NCI-H446 (cell line): ENCODE measurements at regions not wholly inside any gene's neighbourhood (a gene's known extent, or its start where the extent isn't known, plus 50 kb on each side); places are given as distances from the start of the nearest gene placed in this dataset.
"Not testable (repeated sequence)": the region's sequence is repeated elsewhere in the genome, so short reads cannot be mapped to it uniquely, and the experiment has no call there.

Experiments
- DNase-seq, 2 experiments: peaks; one replicate each; lab custom pipeline; 2025; lab: John Stamatoyannopoulos, UW

- no peak for DNase-seq
Measured at GRCh38 chr7:152949790-152950189, 190.2 kb downstream of the ACTR3B start.

- DNase-seq = no peak
Measured at GRCh38 chr7:152956006-152956405, 196.5 kb downstream of the ACTR3B start.

DNA sequence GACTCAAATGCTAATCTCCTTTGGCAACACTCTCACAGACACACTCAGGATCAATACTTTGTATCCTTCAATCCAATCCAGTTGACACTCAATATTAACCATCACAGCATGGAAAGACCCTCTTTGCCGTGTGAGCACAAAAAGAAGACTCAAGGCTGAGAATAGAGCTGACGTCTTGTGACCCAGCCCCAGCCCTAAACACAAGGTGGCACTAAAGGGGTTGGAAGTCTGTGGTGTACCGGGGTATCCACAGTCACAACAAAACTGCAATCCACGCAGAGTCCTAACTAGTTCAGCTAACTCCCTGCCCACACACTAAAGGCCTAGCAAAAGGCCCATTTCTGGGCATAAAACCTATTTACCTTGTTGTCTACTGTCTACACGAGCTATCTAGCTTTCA is 200.1 kb downstream of the ACTR3B start:
- no peak for DNase-seq

DNA sequence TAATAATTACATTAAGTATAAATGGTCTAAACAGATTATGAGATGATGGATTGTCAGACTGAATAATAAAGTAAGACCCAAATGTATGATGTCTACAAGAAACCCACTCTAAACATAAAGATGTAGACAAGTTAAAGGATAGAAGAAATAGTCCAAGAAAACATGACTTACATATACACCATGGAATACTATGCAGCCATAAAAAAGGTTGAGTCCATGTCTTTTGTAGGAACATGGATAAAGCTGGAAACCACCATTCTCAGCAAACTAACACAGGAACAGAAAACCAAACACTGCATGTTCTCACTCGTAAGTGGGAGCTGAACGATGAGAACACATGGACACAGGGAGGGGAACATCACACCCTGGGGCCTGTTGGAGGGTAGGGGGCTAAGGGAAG is 202.2 kb downstream of the ACTR3B start:
- not testable (repeated sequence) for DNase-seq

DNA sequence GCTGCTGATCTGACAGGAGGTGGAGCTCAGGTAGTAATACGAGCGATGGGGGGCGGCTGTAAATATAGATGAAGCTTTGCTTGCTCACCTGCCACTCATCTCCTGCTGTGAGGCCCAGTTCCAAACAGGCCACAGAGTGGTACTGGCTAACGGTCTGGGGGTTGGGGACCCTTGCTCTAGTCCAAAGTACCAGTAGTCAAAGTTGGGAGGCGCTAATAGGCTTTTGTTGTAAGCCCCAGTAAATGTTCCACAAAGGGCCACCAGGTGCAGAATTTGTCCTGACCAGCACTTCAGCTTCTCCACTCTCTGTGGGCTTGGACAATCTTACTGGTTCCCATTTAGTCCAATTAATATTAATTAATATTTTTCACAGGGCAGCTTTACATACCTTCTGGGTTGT is 206.6 kb downstream of the ACTR3B start:
- no peak for DNase-seq

GRCh38 chr7:152967958-152968357 is 208.4 kb downstream of the ACTR3B start:
- DNase-seq = peak in 1 of 2 experiments; percentile 5

GRCh38 chr7:152968514-152968913 is 209.0 kb downstream of the ACTR3B start:
- no peak for DNase-seq

GRCh38 chr7:152969335-152969734 is 209.8 kb downstream of the ACTR3B start:
- DNase-seq = no peak

DNA sequence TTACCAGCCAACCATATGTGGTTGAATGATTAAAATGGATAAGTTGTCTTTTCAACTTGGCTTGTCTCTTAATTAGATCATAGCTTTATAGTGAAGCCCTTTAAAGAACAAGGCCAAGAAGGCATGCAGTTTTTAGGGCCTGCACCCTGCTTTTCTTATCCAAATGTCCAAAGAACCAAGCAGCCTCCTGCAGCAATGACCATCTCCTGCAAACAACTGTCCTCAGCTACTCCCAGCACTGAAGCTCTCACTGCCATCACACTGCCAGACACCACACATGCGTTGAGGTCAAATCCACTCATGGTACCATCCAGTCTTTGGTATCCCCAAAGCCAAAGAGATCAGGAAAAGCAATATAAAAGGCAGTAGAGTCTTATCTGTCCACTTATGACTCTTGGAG is 210.3 kb downstream of the ACTR3B start:
- no peak for DNase-seq

DNA sequence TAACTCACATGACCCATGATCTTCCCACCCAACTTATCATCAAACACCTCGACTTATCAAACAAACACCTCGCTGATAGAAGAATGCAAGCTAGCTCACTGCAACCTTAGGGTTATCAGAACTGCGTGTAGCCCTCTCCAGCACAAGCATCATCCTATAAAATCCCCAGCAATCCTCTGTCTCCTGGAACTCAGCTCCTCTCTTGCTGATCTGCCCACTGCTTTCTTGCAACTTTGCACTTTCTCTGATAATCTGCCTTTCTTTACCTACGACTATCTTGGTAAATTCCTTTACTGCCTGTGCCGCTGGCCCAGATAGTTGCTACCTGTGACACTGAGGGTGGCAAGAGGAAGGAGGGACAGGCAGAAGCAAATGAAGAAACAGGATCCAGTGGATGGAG is 210.9 kb downstream of the ACTR3B start:
- no peak for DNase-seq

DNA sequence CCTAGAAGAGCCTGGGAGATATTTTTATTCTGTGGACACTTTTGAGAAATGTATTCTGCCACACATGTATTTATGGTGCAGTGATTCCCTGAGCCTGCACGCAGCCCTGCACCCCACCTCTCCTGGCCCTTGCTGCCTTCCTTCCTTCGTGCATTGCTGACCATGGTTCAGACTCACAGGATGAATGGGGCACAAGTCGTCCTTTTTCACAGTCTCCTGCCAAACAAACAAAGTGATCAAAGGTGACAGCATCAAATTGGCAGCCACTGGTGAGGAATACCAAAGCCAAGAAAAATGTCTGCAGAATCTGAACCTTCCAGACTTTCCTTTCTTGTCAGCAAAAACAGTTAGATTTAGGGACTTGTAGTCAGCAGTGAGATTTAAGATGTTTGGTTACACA is 215.0 kb downstream of the ACTR3B start:
- no peak for DNase-seq

DNA sequence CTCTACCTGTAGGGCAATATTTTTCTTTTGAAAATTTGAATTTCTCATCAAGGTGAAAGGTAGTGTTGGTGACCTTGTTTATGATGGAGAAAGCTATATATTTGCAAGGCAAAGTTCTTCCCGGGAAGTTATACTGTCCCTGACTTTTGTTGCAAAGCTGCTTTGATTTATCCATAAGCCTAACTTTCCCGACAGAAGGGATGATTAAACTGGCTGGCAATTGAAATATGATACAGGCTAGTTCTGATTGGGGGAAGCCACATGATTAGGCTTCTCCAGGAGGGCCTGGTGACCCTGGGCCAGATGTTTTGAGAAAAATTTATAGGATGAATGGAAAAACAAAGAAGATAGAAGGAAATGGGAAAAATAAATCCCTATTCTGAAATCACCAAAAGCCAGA is 215.5 kb downstream of the ACTR3B start:
- DNase-seq = no peak

- DNase-seq = no peak
Measured at GRCh38 chr7:152979376-152979775, 219.8 kb downstream of the ACTR3B start.

DNA sequence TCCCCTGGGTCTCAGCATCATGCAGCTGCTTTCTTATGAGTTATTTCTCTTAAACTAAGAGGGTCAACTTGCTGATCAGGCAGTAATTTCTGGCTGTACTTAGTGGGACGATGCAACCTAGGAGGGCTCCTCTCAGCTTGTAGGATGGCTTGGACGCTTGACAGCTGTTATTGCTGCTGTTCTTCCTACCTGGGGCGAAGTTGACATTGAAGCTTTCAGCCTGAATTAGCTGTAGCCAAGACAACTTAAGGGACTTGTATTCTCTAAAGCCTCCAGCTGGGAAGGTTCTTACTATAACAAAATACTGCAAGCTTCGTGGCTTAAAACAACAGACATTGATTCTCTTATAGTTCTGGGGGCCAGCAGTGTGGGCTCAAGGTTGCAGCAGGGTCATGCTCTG is 224.9 kb downstream of the ACTR3B start:
- DNase-seq = no peak

- DNase-seq = no peak
Measured at GRCh38 chr7:152986376-152986775, 226.8 kb downstream of the ACTR3B start.

DNA sequence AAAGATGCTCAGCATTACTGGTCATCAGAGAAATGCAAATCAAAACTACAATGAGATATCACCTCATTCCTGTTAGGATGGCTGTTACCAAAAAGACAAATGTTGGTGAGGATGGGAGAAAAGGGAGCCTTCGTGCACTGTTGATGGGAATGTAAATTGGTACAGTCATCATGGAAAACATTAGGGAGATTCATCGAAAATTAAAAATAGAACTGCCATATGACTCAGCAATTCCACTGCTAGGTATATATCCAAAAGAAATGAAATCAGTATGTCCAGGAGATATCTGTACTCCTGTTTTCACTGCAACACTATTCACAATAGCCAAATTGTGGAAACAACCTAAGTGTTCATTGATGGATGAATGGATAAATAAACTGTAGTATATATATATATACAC is 228.1 kb downstream of the ACTR3B start:
- no peak for DNase-seq

DNA sequence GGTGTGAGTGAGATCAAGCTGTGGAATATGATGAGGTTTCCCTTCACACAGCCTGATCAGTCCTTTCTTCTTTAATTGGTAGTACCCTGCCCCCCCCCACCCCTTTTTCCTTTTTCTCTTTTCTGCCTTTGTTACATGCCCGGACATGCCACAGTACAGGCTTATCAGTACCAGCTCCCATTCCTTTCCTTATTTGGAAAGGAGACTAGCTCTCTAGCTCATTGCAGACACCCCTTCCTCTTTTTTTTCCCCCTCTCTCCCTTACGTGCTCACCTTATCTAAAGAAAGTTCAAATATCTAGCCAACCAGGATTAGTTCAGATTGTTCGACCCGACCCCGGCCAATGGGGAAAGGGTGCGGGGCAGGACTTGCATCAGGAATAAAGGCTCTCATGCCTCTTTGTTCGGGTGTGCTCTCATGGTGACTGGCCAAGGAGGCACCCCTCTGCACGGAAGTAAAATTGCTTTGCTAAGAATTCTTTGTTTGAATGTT is 230.4 kb downstream of the ACTR3B start:
- DNase-seq = no peak

GRCh38 chr7:152998420-152998819 is 238.9 kb downstream of the ACTR3B start:
- DNase-seq = no peak

DNA sequence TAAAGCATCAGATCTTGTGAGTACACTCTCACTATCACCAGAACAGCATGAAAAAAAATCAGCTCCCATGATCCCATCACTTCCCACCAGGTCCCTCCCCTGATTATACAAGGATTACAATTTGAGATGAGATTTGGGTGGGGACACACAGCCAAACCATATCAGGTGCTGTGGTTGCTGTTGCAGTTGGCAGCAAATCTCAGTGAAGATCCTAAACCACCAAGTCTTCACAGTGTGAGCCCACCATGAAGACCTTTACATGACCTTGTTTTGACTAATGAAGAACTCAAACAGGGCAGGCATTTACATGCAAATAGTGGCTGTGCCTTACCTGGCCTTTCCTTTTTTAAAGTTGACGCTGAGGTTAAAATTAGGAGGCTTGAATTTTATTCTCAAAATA is 242.6 kb downstream of the ACTR3B start:
- no peak for DNase-seq

DNA sequence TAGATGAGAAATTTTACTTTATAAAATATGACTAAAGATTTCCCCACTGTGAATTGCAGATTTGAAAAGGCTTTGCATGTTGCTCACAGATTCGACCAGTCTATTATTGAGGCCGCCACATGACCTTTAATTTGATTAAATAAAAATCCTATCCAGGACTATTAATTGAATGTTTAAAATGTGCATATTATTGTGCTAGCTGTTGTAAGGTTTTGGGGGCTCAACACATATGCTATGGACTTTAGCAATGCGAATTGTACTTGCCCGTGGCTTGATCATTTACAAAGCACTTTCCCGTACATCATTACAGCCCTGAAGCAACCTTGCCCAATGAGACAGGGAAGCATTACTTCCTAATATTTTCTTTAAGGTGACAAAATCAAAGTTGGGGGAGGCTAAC is 243.0 kb downstream of the ACTR3B start:
- DNase-seq = no peak

- no peak for DNase-seq
Measured at GRCh38 chr7:153004341-153004740, 244.8 kb downstream of the ACTR3B start.

GRCh38 chr7:153005750-153006435 is 246.3 kb downstream of the ACTR3B start:
- no peak for DNase-seq

GRCh38 chr7:153006452-153006851 is 246.9 kb downstream of the ACTR3B start:
- DNase-seq = no peak

- DNase-seq = no peak
Measured at GRCh38 chr7:153006911-153007310, 247.4 kb downstream of the ACTR3B start.
